ENCODE measurements at regions not wholly inside any gene's neighbourhood (a gene's known extent, or its start where the extent isn't known, plus 50 kb on each side); places are given as distances from the start of the nearest gene placed in this dataset.

DNA sequence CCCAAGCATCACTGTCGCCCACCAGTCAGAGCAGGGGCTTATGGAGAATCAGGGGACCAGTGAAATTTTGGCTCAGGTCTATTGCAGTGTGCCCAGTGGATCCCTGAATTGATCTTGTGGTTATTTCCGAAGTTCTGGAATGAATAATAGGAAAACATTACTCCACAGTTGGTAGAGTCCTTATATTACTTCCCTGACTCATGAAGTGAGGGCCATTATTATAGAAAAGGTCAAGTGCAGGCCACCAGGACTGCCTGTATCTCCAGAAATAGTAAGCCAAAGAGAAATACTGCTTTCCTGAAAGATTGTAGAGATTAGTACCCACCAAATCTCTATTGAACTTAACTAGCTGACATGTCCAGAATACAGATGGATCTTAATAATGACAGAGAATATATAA is 335.0 kb downstream of the NPR3 start:
- no peaks in the 10 kb centered on the region for H3K9me2 ChIP-seq
- no peak overlapping the region for H2AFZ ChIP-seq (ENCODE audit: low read depth)
- H3K4me1 ChIP-seq (ENCODE audit: control insufficient read depth in 1 of 2, insufficient read depth in 2 of 2, low read depth in 1 of 2, low read length in 1 of 2) = peaks cover 9 to 13% of the 10 kb centered on the region in 2 experiments; a peak in 3 of 4 replicates
- H3K4me2 ChIP-seq = peak overlapping the region; percentile 91
- peaks cover 6 to 63% of the 10 kb centered on the region in 2 experiments for H3K36me3 ChIP-seq (replicated peaks in 1 of 2; ENCODE audit: control insufficient read depth in 1 of 2, insufficient read depth in 2 of 2, low read length in 1 of 2)
- no peaks in the 10 kb centered on the region for H3K9me3 ChIP-seq
- H3K79me2 ChIP-seq (ENCODE audit: insufficient read depth) = peaks cover 81% of the 10 kb centered on the region
- H3K9ac ChIP-seq = peak overlapping the region; percentile 97; the same call in 1 of the 2 replicates
- H3K27me3 ChIP-seq (ENCODE audit: insufficient read depth) = no peaks in the 10 kb centered on the region
- ChIA-PET POLR2A (no interaction called here), CTCF (no interaction called here)
- no peaks in the 10 kb centered on the region; the same call in 1 of the 2 replicates for H4K20me1 ChIP-seq (ENCODE audit: insufficient read depth)
- H3K4me3 ChIP-seq (ENCODE audit: low read depth in 2 of 2, low read length in 1 of 2) = peak overlapping the region in 1 of 2 experiments; percentile 82; a peak in 2 of 4 replicates
- TF ChIP-seq TCF12 (IDR thresholded peaks at IDR 0.05) = peak; percentile 24; the same call in 1 of the 2 replicates
- TF ChIP-seq POLR2AphosphoS5 (IDR thresholded peaks at IDR 0.05; ENCODE audit: low read depth, low read length) = no peak
- TF ChIP-seq, protein P1, sequence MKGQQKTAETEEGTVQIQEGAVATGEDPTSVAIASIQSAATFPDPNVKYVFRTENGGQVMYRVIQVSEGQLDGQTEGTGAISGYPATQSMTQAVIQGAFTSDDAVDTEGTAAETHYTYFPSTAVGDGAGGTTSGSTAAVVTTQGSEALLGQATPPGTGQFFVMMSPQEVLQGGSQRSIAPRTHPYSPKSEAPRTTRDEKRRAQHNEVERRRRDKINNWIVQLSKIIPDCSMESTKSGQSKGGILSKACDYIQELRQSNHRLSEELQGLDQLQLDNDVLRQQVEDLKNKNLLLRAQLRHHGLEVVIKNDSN (IDR thresholded peaks at IDR 0.05; ENCODE audit: borderline replicate concordance, low read depth) = no peak
- TF ChIP-seq RXRA (IDR thresholded peaks at IDR 0.05; ENCODE audit: borderline replicate concordance, low read depth) = peak; percentile 70; the same call in 1 of the 2 replicates
- TF ChIP-seq RCOR1 (IDR thresholded peaks at IDR 0.05; ENCODE audit: low read length) = no peak
- TF ChIP-seq YY1 (IDR thresholded peaks at IDR 0.05; ENCODE audit: low read depth) = no peak
- no peak for TF ChIP-seq NRF1 (IDR thresholded peaks at IDR 0.05; ENCODE audit: low read depth, low read length)
- TF ChIP-seq IRF3 (IDR thresholded peaks at IDR 0.05; ENCODE audit: low read depth, low read length) = no peak
- TF ChIP-seq FOSL2 (IDR thresholded peaks at IDR 0.05; ENCODE audit: borderline replicate concordance, low read depth) = 0 out of 2 replicates have a peak, but pooled peaks have one; percentile 26
- H3F3A ChIP-seq (replicated peaks; ENCODE audit: insufficient read depth) = peaks cover 62% of the 10 kb centered on the region
- WGBS (ENCODE audit: low lambda C conversion rate) = 25% methylated on average over 2 of the region's 2 CpGs
- DNase-seq = no peak
- peak overlapping the region in 1 of 2 experiments; percentile 98; a peak in 2 of 4 replicates for H3K27ac ChIP-seq (ENCODE audit: low read depth in 2 of 2, low read length in 1 of 2)

GRCh38 chr5:33048315-33048714 is 337.2 kb downstream of the NPR3 start:
- peak overlapping the region in 1 of 2 experiments; percentile 98; a peak in 2 of 4 replicates for H3K27ac ChIP-seq (ENCODE audit: low read depth in 2 of 2, low read length in 1 of 2)
- no peaks in the 10 kb centered on the region for H3K9me3 ChIP-seq
- WGBS (ENCODE audit: low lambda C conversion rate) = 55% methylated on average over 3 of the region's 3 CpGs
- H2AFZ ChIP-seq (ENCODE audit: low read depth) = no peak overlapping the region
- ChIA-PET POLR2A (no interaction called here), CTCF (no interaction called here)
- no peak for DNase-seq
- H3K9ac ChIP-seq = peak overlapping the region; percentile 97
- peak overlapping the region; percentile 91 for H3K4me2 ChIP-seq
- peak overlapping the region; percentile 44 to 82; a peak in 3 of 4 replicates for H3K4me3 ChIP-seq (ENCODE audit: low read depth in 2 of 2, low read length in 1 of 2)
- H3K9me2 ChIP-seq = no peaks in the 10 kb centered on the region
- peaks cover 47% of the 10 kb centered on the region for H3F3A ChIP-seq (replicated peaks; ENCODE audit: insufficient read depth)
- H3K36me3 ChIP-seq (replicated peaks in 1 of 2; ENCODE audit: control insufficient read depth in 1 of 2, insufficient read depth in 2 of 2, low read length in 1 of 2) = peaks cover 6 to 41% of the 10 kb centered on the region in 2 experiments
- peak; percentile 18; the same call in 1 of the 2 replicates for TF ChIP-seq SIN3A (IDR thresholded peaks at IDR 0.05; ENCODE audit: borderline replicate concordance, low read depth, low read length)
- no peak for TF ChIP-seq NRF1 (IDR thresholded peaks at IDR 0.05; ENCODE audit: low read depth, low read length)
- no peak for TF ChIP-seq EZH2phosphoT487 (IDR thresholded peaks at IDR 0.05; ENCODE audit: borderline replicate concordance, low read depth)
- peaks cover 59% of the 10 kb centered on the region for H3K79me2 ChIP-seq (ENCODE audit: insufficient read depth)
- no peaks in the 10 kb centered on the region; the same call in 1 of the 2 replicates for H4K20me1 ChIP-seq (ENCODE audit: insufficient read depth)
- H3K4me1 ChIP-seq (ENCODE audit: control insufficient read depth in 1 of 2, insufficient read depth in 2 of 2, low read depth in 1 of 2, low read length in 1 of 2) = peaks cover 9 to 13% of the 10 kb centered on the region in 2 experiments; a peak in 3 of 4 replicates
- H3K27me3 ChIP-seq (ENCODE audit: insufficient read depth) = no peaks in the 10 kb centered on the region
